Gastrocnemius medialis (tissue), 4 donors: ENCODE measurements at regions not wholly inside any gene's neighbourhood (a gene's known extent, or its start where the extent isn't known, plus 50 kb on each side); places are given as distances from the start of the nearest gene placed in this dataset.

Experiments
- ATAC-seq, 2 donors: fragments of 150-250 bp; one replicate each; pipeline ENCODE4 v1.9.1; 2016
- DNase-seq, 2 donors: peaks; one replicate each; pipeline ENCODE4 v3.0.0-alpha.2; 2019
- H3K27ac ChIP-seq, 4 donors: fragments of 200-600 bp; sonication (generic); 1 replicate in 1 of 4; 2 replicates in 3 of 4; pipeline ENCODE4 v1.5.1; 2016 to 2018; ENCODE audit warnings: mild to moderate bottlenecking in 2 of 4, moderate library complexity in 1 of 4
- H3K27me3 ChIP-seq, 3 donors: fragments of 200-600 bp; sonication (generic) in 2 of 3; 1 replicate in 1 of 3; 2 replicates in 2 of 3; pipeline versions ENCODE4 v1.5.1 to v1.6.0; 2016 to 2019; ENCODE audit warnings: mild to moderate bottlenecking in 1 of 3, moderate library complexity in 1 of 3
- H3K36me3 ChIP-seq, 2 donors: fragments of 200-600 bp; sonication (generic) in 1 of 2; one replicate each; pipeline ENCODE4 v1.5.1; 2017 to 2018
- H3K4me1 ChIP-seq, 2 donors: fragments of 200-600 bp; sonication (generic) in 1 of 2; one replicate each; pipeline ENCODE4 v1.5.1; 2016 to 2017; ENCODE audit warnings: mild to moderate bottlenecking in 2 of 2
- H3K4me3 ChIP-seq, 4 donors: fragments of 200-600 bp; sonication (generic) in 3 of 4; 1 replicate in 1 of 4; 2 replicates in 3 of 4; pipeline ENCODE4 v1.5.1; 2016 to 2019; ENCODE audit warnings: mild to moderate bottlenecking in 2 of 4
- H3K9me3 ChIP-seq, 3 donors: fragments of 200-600 bp; sonication (generic) in 2 of 3; 1 replicate in 1 of 3; 2 replicates in 2 of 3; pipeline ENCODE4 v1.5.1; 2016 to 2019
- POLR2A ChIP-seq, 2 donors: fragments of 450-650 bp; IDR thresholded peaks; one replicate each; pipeline ENCODE4 v1.6.1; 2017; ENCODE audit warnings: antibody characterized with exemption in 2 of 2, mild to moderate bottlenecking in 2 of 2, moderate library complexity in 2 of 2
- in situ Hi-C, 4 donors: fragments of 200-750 bp; cut with MboI; loops; one replicate each; pipeline versions ENCODE4 v1.15.0 to v1.8.0; 2017; ENCODE audit warnings: low sequenced_read_pairs in 4 of 4
- intact Hi-C: fragments of 100-400 bp; cut with DNase I; formaldehyde crosslinking; loops from one replicate; pipeline ENCODE4 v1.15.1; 2023; ENCODE audit warnings: low total_unique reads
- TF ChIP-seq, protein P1 (sequence below), 5 experiments: fragments of 450-650 bp in 3 of 5; fragments of 200-600 bp in 2 of 5; sonication (generic) in 2 of 5; IDR thresholded peaks in 4 of 5; conservative IDR thresholded peaks in 1 of 5; 1 replicate in 4 of 5; 2 replicates in 1 of 5; pipeline ENCODE4 v1.5.1; 2016 to 2019; ENCODE audit warnings: antibody characterized with exemption in 5 of 5, mild to moderate bottlenecking in 3 of 5, moderate library complexity in 3 of 5

DNA sequence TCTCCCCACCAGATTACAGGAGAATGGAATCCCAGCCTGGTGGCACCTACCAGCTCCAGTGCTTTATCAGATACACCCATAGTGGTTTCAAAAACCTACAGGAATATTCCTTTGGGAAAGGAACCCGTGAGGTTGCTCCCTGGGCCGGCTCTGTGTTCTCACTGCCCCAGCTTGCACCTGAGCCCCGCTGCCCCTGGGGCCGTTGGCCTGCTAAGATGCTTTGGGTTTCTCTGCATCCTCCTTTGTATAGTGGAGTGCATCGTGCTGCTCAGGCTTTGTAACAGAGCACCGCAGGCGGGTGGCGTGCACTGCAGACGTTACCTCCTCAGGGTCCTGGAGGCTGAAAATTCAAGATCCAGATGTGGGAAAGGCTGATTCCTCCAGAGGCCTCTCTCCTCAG lies 414.1 kb downstream of the BRD1 start:
- intact Hi-C loops (no loop called here), in situ Hi-C loops (no loop called here)
- Histone ChIP-seq H3K27me3 (peaks cover 0 to 14% (median 0%) of the 10 kb centered on the region in 3 donors), H3K9me3 (no peaks in the 10 kb centered on the region), H3K27ac (no peak overlapping the region), H3K4me1 (no peaks in the 10 kb centered on the region), H3K4me3 (no peak overlapping the region), H3K36me3 (no peaks in the 10 kb centered on the region)
- no peak for DNase-seq
- TF ChIP-seq POLR2A (IDR thresholded peaks at IDR 0.05), result no peak
- TF ChIP-seq, protein P1, sequence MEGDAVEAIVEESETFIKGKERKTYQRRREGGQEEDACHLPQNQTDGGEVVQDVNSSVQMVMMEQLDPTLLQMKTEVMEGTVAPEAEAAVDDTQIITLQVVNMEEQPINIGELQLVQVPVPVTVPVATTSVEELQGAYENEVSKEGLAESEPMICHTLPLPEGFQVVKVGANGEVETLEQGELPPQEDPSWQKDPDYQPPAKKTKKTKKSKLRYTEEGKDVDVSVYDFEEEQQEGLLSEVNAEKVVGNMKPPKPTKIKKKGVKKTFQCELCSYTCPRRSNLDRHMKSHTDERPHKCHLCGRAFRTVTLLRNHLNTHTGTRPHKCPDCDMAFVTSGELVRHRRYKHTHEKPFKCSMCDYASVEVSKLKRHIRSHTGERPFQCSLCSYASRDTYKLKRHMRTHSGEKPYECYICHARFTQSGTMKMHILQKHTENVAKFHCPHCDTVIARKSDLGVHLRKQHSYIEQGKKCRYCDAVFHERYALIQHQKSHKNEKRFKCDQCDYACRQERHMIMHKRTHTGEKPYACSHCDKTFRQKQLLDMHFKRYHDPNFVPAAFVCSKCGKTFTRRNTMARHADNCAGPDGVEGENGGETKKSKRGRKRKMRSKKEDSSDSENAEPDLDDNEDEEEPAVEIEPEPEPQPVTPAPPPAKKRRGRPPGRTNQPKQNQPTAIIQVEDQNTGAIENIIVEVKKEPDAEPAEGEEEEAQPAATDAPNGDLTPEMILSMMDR (IDR thresholded peaks at IDR 0.05 in 4 of 5, conservative IDR thresholded peaks at IDR 0.05 in 1 of 5), result no peak
- no peak for ATAC-seq

DNA sequence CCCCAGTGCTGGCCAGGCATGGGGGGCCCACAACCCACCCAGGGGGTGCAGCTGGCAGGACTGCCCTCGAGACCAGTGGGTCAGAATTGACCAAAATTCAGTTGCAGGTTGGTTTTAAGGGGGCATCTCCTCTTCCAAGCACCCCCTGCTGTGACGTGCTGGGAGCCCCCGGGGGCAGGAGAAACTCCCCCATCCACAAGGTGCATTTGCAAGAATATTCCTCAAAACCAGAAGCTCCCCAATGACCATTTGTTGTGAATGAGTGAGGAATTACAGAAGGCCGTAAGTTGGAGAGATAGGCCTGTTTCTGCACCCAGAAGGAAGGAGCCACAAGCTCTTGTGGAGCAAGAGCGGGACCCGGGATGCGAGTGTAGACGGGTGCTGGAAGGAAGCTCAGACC lies 414.5 kb downstream of the BRD1 start:
- ATAC-seq (no peak), DNase-seq (no peak)
- intact Hi-C loops, result no loop called here
- Histone ChIP-seq H3K27ac (no peak overlapping the region), H3K36me3 (no peaks in the 10 kb centered on the region), H3K9me3 (no peaks in the 10 kb centered on the region), H3K27me3 (peaks cover 0 to 14% (median 0%) of the 10 kb centered on the region in 3 donors), H3K4me3 (no peak overlapping the region), H3K4me1 (no peaks in the 10 kb centered on the region)
- in situ Hi-C loops, result no loop called here
- TF ChIP-seq, protein P1 (IDR thresholded peaks at IDR 0.05 in 4 of 5, conservative IDR thresholded peaks at IDR 0.05 in 1 of 5), result no peak
- TF ChIP-seq POLR2A (IDR thresholded peaks at IDR 0.05), result no peak

DNA sequence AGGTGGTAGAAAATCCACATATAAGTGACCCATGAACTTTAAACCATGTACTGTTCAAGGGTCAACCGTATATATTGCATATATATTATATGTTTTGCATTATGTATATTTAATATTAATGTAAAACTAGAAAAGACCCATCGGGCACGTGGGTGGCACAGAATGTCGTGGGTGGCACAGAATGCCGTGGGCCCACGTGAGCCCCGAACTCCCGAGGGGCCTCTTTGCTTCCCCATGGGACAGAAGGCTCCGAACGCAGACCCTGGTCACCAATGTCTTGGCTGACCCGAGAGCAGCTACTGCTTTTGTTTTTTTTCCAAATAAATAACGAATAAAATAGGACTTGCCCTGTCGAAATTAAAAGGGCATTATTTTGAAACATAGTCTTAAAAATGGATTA lies 415.4 kb downstream of the BRD1 start:
- no peak for DNase-seq
- H3K9me3 ChIP-seq, result no peaks in the 10 kb centered on the region
- H3K27me3 ChIP-seq, result peaks cover 0 to 14% (median 0%) of the 10 kb centered on the region in 3 donors
- no peaks in the 10 kb centered on the region for H3K36me3 ChIP-seq
- TF ChIP-seq POLR2A (IDR thresholded peaks at IDR 0.05), result no peak
- TF ChIP-seq, protein P1 (IDR thresholded peaks at IDR 0.05 in 4 of 5, conservative IDR thresholded peaks at IDR 0.05 in 1 of 5), result no peak
- no peak overlapping the region for H3K27ac ChIP-seq
- no peak for ATAC-seq
- intact Hi-C loops (no loop called here), in situ Hi-C loops (no loop called here)
- H3K4me3 ChIP-seq, result no peak overlapping the region
- H3K4me1 ChIP-seq, result no peaks in the 10 kb centered on the region

DNA sequence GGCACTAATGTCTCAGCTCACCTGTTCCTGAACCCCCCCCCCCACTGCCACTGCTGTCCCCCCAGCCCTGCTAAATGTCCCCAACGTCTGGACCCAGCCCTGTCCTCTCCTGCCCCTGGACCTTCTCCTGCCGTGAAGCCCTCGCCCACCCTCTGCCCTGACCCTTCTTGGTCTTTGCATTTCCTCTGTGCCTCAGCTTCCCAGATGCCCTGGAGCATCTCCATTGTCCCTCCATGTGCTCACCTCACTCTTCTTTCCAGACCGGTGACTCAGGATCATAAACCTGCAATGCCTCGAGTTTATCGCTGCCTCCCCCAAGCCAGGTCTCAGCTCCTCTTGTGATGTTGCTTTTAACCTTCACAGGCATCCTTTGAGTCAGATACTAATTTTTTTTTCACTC lies 416.4 kb downstream of the BRD1 start:
- ATAC-seq (no peak), DNase-seq (no peak)
- no peak overlapping the region for H3K27ac ChIP-seq
- in situ Hi-C loops (no loop called here), intact Hi-C loops (no loop called here)
- TF ChIP-seq, protein P1 (IDR thresholded peaks at IDR 0.05 in 4 of 5, conservative IDR thresholded peaks at IDR 0.05 in 1 of 5), result no peak
- TF ChIP-seq POLR2A (IDR thresholded peaks at IDR 0.05), result no peak
- H3K4me1 ChIP-seq, result no peaks in the 10 kb centered on the region
- no peak overlapping the region for H3K4me3 ChIP-seq
- no peaks in the 10 kb centered on the region for H3K9me3 ChIP-seq
- peaks cover 0 to 14% (median 0%) of the 10 kb centered on the region in 3 donors for H3K27me3 ChIP-seq
- no peaks in the 10 kb centered on the region for H3K36me3 ChIP-seq
